ENCODE measurements at regions not wholly inside any gene's neighbourhood (a gene's known extent, or its start where the extent isn't known, plus 50 kb on each side); places are given as distances from the start of the nearest gene placed in this dataset.

DNA sequence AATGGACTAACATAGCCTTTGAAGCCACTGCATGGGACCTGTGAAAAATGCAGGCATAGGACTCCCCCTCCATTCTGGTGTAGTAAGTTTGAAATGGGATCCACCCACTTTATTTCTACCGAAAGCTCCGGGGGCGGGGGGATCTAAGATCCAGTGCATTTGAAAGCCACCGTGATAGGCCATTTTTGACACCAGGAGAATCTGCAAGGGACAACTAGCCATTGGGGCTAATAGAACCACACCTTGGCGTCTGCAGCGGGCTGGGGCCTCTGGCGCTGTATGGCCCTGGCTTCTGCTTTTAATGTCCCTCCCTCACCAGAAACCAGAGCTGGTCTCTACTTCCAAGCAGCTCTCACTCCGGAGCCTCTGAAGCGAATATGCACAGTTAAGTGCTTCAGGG lies 60.1 kb upstream of the GPR26 start:
- DNase-seq (ENCODE audit: extremely low read depth in 1 of 4, low spot score in 3 of 4) (no peak), ATAC-seq (no peak), FAIRE-seq (no peak)
- Histone ChIP-seq H3K36me3 (ENCODE audit: control insufficient read depth, insufficient read depth, low read length) (no peaks in the 10 kb centered on the region), H3K4me2 (ENCODE audit: insufficient read depth, low read length) (no peak overlapping the region), H3K27me3 (ENCODE audit: control insufficient read depth in 2 of 2, insufficient read depth in 2 of 2, low read length in 2 of 2) (no peaks in the 10 kb centered on the region), H3K79me2 (ENCODE audit: control insufficient read depth, insufficient read depth, low read length) (no peaks in the 10 kb centered on the region), H3K9me1 (ENCODE audit: control insufficient read depth, insufficient read depth, low read length) (no peaks in the 10 kb centered on the region), H3K27ac (ENCODE audit: extremely low read depth, low read depth, low read length) (no peak overlapping the region), H3K4me3 (no peak overlapping the region), H2AFZ (ENCODE audit: low read depth, low read length) (no peak overlapping the region), H4K20me1 (replicated peaks; ENCODE audit: control insufficient read depth, insufficient read depth, low read length) (no peaks in the 10 kb centered on the region), H3K9ac (ENCODE audit: insufficient read depth in 1 of 2, low read depth in 2 of 2, low read length in 2 of 2) (no peak overlapping the region), H3K9me3 (replicated peaks; ENCODE audit: control insufficient read depth, insufficient read depth, low read depth, low read length) (no peaks in the 10 kb centered on the region), H3K4me1 (replicated peaks in 1 of 2; ENCODE audit: control insufficient read depth in 2 of 2, insufficient read depth in 2 of 2, low read length in 2 of 2) (no peaks in the 10 kb centered on the region)
- no TSS peak for BruUV-seq (replicated peaks)
- WGBS (ENCODE audit: insufficient coverage, low coverage, missing lambda C conversion rate): 6% methylated on average over 3 of the region's 9 CpGs
- intact Hi-C loops (cut with micrococcal nuclease) (no loop called here), in situ Hi-C loops (cut with MboI) (no loop called here)
- ChIA-PET POLR2A (no interaction called here), CTCF (ENCODE audit: low intra/inter-chr PET ratio) (no interaction called here)
- TF ChIP-seq, protein P1, sequence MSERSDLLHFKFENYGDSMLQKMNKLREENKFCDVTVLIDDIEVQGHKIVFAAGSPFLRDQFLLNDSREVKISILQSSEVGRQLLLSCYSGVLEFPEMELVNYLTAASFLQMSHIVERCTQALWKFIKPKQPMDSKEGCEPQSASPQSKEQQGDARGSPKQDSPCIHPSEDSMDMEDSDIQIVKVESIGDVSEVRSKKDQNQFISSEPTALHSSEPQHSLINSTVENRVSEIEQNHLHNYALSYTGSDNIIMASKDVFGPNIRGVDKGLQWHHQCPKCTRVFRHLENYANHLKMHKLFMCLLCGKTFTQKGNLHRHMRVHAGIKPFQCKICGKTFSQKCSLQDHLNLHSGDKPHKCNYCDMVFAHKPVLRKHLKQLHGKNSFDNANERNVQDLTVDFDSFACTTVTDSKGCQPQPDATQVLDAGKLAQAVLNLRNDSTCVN (CRISPR knock-in tag; IDR thresholded peaks at IDR 0.05): no peak
- TF ChIP-seq ZKSCAN1 (IDR thresholded peaks at IDR 0.05; ENCODE audit: low read depth, low read length) (no peak), ZNF75A (CRISPR knock-in tag; IDR thresholded peaks at IDR 0.05) (no peak), TCF7 (IDR thresholded peaks at IDR 0.05; ENCODE audit: borderline replicate concordance) (no peak), ARID1B (IDR thresholded peaks at IDR 0.05) (no peak), ARNT (IDR thresholded peaks at IDR 0.05) (no peak), XRCC4 (IDR thresholded peaks at IDR 0.05; ENCODE audit: extremely low read depth, insufficient read depth, insufficient read length) (no peak)
- TF ChIP-seq, protein P2, sequence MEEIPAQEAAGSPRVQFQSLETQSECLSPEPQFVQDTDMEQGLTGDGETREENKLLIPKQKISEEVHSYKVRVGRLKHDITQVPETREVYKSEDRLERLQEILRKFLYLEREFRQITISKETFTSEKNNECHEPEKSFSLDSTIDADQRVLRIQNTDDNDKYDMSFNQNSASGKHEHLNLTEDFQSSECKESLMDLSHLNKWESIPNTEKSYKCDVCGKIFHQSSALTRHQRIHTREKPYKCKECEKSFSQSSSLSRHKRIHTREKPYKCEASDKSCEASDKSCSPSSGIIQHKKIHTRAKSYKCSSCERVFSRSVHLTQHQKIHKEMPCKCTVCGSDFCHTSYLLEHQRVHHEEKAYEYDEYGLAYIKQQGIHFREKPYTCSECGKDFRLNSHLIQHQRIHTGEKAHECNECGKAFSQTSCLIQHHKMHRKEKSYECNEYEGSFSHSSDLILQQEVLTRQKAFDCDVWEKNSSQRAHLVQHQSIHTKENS (CRISPR knock-in tag; IDR thresholded peaks at IDR 0.05): no peak
- TF ChIP-seq, protein P3, sequence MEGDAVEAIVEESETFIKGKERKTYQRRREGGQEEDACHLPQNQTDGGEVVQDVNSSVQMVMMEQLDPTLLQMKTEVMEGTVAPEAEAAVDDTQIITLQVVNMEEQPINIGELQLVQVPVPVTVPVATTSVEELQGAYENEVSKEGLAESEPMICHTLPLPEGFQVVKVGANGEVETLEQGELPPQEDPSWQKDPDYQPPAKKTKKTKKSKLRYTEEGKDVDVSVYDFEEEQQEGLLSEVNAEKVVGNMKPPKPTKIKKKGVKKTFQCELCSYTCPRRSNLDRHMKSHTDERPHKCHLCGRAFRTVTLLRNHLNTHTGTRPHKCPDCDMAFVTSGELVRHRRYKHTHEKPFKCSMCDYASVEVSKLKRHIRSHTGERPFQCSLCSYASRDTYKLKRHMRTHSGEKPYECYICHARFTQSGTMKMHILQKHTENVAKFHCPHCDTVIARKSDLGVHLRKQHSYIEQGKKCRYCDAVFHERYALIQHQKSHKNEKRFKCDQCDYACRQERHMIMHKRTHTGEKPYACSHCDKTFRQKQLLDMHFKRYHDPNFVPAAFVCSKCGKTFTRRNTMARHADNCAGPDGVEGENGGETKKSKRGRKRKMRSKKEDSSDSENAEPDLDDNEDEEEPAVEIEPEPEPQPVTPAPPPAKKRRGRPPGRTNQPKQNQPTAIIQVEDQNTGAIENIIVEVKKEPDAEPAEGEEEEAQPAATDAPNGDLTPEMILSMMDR (IDR thresholded peaks at IDR 0.05 in 2 of 3, conservative IDR thresholded peaks at IDR 0.05 in 1 of 3; ENCODE audit: insufficient read depth in 2 of 3, low read depth in 1 of 3, low read length in 3 of 3): no peak
- TF ChIP-seq, protein P4, sequence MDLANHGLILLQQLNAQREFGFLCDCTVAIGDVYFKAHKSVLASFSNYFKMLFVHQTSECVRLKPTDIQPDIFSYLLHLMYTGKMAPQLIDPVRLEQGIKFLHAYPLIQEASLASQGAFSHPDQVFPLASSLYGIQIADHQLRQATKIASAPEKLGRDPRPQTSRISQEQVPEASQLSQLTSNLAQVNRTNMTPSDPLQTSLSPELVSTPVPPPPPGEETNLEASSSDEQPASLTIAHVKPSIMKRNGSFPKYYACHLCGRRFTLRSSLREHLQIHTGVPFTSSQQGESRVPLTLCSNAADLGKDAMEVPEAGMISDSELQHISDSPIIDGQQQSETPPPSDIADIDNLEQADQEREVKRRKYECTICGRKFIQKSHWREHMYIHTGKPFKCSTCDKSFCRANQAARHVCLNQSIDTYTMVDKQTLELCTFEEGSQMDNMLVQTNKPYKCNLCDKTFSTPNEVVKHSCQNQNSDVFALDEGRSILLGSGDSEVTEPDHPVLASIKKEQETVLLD (IDR thresholded peaks at IDR 0.05): no peak
- TF ChIP-seq, protein P5, sequence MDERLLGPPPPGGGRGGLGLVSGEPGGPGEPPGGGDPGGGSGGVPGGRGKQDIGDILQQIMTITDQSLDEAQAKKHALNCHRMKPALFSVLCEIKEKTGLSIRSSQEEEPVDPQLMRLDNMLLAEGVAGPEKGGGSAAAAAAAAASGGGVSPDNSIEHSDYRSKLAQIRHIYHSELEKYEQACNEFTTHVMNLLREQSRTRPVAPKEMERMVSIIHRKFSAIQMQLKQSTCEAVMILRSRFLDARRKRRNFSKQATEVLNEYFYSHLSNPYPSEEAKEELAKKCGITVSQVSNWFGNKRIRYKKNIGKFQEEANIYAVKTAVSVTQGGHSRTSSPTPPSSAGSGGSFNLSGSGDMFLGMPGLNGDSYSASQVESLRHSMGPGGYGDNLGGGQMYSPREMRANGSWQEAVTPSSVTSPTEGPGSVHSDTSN (CRISPR knock-in tag; IDR thresholded peaks at IDR 0.05; ENCODE audit: low read depth): no peak
- TF ChIP-seq, protein P5 (tag; conservative IDR thresholded peaks at IDR 0.05; ENCODE audit: low read depth): no peak
